ENCODE measurements at regions not wholly inside any gene's neighbourhood (a gene's known extent, or its start where the extent isn't known, plus 50 kb on each side); places are given as distances from the start of the nearest gene placed in this dataset.

DNA sequence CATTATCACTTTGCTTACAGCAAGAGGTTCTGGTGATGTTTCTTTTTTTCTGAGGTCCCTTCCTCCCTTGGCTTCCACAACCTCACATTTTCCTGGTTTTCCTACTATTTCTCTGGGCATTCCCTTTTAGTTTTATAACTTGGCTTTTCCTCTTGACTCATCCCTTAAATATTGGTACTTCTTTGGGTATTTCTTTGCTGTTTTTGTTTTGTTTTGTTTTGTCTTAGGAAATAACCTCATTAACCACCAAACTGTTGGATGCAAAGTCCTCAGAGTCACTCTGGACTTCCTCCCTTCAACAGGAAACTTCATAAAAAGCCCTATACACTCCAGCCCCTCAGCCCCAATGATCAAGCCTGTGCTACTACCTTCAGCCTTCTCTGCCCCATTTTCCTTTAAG is 211.1 kb downstream of the DUSP10 start:
- no peak for TF ChIP-seq EP300 (conservative IDR thresholded peaks at IDR 0.05; ENCODE audit: poor library complexity, severe bottlenecking)
- TF ChIP-seq, protein P1, sequence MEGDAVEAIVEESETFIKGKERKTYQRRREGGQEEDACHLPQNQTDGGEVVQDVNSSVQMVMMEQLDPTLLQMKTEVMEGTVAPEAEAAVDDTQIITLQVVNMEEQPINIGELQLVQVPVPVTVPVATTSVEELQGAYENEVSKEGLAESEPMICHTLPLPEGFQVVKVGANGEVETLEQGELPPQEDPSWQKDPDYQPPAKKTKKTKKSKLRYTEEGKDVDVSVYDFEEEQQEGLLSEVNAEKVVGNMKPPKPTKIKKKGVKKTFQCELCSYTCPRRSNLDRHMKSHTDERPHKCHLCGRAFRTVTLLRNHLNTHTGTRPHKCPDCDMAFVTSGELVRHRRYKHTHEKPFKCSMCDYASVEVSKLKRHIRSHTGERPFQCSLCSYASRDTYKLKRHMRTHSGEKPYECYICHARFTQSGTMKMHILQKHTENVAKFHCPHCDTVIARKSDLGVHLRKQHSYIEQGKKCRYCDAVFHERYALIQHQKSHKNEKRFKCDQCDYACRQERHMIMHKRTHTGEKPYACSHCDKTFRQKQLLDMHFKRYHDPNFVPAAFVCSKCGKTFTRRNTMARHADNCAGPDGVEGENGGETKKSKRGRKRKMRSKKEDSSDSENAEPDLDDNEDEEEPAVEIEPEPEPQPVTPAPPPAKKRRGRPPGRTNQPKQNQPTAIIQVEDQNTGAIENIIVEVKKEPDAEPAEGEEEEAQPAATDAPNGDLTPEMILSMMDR (IDR thresholded peaks at IDR 0.05; ENCODE audit: poor library complexity, severe bottlenecking) = no peak
- no peak for TF ChIP-seq SMC3 (conservative IDR thresholded peaks at IDR 0.05; ENCODE audit: poor library complexity)
- TF ChIP-seq EZH2 (IDR thresholded peaks at IDR 0.05; ENCODE audit: borderline replicate concordance, insufficient read depth, low read length, poor library complexity, severe bottlenecking) = no peak
- TF ChIP-seq, protein P2, sequence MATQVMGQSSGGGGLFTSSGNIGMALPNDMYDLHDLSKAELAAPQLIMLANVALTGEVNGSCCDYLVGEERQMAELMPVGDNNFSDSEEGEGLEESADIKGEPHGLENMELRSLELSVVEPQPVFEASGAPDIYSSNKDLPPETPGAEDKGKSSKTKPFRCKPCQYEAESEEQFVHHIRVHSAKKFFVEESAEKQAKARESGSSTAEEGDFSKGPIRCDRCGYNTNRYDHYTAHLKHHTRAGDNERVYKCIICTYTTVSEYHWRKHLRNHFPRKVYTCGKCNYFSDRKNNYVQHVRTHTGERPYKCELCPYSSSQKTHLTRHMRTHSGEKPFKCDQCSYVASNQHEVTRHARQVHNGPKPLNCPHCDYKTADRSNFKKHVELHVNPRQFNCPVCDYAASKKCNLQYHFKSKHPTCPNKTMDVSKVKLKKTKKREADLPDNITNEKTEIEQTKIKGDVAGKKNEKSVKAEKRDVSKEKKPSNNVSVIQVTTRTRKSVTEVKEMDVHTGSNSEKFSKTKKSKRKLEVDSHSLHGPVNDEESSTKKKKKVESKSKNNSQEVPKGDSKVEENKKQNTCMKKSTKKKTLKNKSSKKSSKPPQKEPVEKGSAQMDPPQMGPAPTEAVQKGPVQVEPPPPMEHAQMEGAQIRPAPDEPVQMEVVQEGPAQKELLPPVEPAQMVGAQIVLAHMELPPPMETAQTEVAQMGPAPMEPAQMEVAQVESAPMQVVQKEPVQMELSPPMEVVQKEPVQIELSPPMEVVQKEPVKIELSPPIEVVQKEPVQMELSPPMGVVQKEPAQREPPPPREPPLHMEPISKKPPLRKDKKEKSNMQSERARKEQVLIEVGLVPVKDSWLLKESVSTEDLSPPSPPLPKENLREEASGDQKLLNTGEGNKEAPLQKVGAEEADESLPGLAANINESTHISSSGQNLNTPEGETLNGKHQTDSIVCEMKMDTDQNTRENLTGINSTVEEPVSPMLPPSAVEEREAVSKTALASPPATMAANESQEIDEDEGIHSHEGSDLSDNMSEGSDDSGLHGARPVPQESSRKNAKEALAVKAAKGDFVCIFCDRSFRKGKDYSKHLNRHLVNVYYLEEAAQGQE (IDR thresholded peaks at IDR 0.05; ENCODE audit: borderline replicate concordance) = no peak
- TF ChIP-seq RAD21 (conservative IDR thresholded peaks at IDR 0.05) = no peak
- TF ChIP-seq POLR2AphosphoS5 (IDR thresholded peaks at IDR 0.05) = no peak
- TF ChIP-seq MXI1 (conservative IDR thresholded peaks at IDR 0.05; ENCODE audit: poor library complexity, severe bottlenecking) = no peak
